Mammary epithelial cell (primary cell): ENCODE measurements at regions not wholly inside any gene's neighbourhood (a gene's known extent, or its start where the extent isn't known, plus 50 kb on each side); places are given as distances from the start of the nearest gene placed in this dataset.
"Not testable (repeated sequence)": the region's sequence is repeated elsewhere in the genome, so short reads cannot be mapped to it uniquely, and the experiment has no call there.

ENCODE experiments used
- EZH2 ChIP-seq: IDR thresholded peaks from 2 replicates; pipeline ENCODE4 v1.6.1; 2012; ENCODE audit warnings: low read length, inconsistent platforms, borderline replicate concordance
- TF ChIP-seq, protein P1 (sequence below), 2 donors: IDR thresholded peaks in 1 of 2; conservative IDR thresholded peaks in 1 of 2; 2 replicates each; pipeline ENCODE4 v1.5.1; 2011 to 2012; ENCODE audit warnings: inconsistent platforms in 2 of 2, low read length in 2 of 2, mild to moderate bottlenecking in 2 of 2, control low read depth in 1 of 2, low read depth in 1 of 2; ENCODE audit not compliant: insufficient read depth in 1 of 2; ENCODE audit errors: extremely low read depth in 1 of 2

DNA sequence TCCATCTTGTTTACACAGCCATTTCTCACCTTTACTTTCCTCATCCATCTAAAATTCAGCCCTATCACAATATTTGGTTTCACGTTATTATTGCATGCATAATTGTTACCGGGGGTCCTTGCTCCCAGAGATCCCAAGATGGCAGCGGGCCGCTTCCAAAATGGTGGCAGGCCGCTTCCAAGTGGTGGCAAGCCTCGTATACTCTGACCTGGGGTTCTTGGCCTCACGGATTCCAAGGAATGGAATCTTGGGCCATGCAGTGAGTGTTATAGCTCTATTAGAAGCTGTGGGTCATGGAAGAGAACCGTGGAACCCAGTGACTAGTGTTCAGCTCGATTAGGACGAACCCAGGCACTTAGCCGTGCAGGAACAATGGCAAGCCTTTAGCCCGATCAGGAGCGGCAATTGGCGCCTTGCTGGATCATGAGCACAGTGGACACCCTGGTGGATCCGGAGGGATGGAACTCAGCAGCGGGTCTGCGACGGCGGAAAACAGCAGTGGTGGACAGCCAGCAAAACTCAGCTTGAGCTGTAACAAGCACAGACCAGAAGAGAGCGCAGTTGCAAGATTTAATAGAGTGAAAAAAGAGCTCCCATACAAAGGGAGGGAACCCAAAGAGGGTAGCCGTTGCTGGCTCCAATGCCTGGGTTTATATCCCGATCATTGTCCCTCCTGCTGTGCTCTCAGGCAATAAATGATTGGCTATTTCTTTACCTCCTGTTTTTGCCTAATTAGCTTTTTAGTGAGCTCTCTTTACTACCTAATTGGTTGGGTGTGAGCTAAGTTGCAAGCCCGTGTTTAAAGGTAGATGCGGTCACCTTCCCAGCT lies 756.2 kb upstream of the CTNND2 start:
- TF ChIP-seq, protein P1, sequence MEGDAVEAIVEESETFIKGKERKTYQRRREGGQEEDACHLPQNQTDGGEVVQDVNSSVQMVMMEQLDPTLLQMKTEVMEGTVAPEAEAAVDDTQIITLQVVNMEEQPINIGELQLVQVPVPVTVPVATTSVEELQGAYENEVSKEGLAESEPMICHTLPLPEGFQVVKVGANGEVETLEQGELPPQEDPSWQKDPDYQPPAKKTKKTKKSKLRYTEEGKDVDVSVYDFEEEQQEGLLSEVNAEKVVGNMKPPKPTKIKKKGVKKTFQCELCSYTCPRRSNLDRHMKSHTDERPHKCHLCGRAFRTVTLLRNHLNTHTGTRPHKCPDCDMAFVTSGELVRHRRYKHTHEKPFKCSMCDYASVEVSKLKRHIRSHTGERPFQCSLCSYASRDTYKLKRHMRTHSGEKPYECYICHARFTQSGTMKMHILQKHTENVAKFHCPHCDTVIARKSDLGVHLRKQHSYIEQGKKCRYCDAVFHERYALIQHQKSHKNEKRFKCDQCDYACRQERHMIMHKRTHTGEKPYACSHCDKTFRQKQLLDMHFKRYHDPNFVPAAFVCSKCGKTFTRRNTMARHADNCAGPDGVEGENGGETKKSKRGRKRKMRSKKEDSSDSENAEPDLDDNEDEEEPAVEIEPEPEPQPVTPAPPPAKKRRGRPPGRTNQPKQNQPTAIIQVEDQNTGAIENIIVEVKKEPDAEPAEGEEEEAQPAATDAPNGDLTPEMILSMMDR (conservative IDR thresholded peaks at IDR 0.05 in 1 of 2, IDR thresholded peaks at IDR 0.05 in 1 of 2; ENCODE audit: extremely low read depth in 1 of 2, insufficient read depth in 1 of 2, low read depth in 1 of 2, low read length in 2 of 2) = not testable (repeated sequence)
- TF ChIP-seq EZH2 = not testable (repeated sequence)
